Amygdala (tissue), 56 donors: ENCODE measurements at regions not wholly inside any gene's neighbourhood (a gene's known extent, or its start where the extent isn't known, plus 50 kb on each side); places are given as distances from the start of the nearest gene placed in this dataset.
"Not testable (repeated sequence)": the region's sequence is repeated elsewhere in the genome, so short reads cannot be mapped to it uniquely, and the experiment has no call there.

Experiments
- DNase-seq, 56 donors: peaks; one replicate each; lab custom pipeline; 2025; lab: John Stamatoyannopoulos, UW

DNA sequence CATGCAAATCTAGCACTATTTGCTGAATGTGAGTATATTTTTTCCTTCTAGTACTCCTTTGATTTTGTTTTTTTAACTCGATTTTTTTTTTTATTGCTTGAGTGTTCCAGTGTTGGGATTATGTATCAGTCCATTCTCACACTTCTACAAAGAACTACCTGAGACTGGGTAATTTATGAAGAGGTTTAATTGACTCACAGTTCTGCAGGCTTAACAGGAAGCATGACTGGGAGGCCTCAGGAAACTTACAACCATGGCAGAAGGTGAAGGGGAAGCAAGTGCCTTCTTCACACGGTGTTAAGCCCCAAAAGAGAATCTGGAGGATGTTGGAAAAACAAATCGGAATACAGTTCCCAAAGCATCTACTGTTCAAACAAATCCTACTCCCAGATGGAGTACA lies 69.1 kb downstream of the ZNF518B start:
- DNase-seq: not testable (repeated sequence)

DNA sequence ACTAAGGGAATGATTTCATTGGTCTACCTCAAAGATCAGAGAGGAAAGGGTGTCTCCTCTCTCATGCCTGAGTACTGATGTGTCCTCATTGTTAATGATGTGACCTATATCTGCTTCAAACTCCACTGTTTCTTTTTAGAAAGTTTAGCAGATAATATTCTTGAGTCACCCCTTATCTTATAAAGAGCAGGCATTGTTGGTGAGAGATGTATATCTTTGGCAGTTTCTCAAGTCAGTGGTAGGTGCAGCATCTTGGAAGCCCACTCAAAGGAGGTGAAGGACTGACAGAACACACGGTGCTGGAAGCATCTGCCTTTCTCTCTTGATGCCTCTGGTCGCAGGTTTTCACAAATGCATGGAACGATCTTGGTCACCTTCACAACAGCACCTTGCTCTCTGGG lies 71.2 kb downstream of the ZNF518B start:
- DNase-seq: no peak

DNA sequence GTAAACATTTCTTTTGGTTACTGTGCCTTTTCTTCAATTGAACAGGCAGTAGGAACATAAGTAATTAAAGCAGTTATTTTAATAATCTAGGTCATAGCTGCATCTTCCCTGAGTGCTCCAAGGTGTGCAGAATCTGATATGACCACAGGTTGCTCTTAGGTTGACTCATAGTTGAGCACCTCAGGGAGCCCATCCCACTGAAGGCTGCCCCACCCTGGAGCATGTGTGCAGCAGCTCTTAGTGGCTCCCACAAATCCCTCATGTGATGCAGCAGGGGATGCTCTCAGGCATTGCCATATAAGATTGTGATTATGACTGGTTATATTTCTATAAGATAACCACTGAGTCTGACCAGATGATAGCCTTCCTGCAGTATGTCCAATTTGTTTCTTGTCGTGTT lies 72.3 kb downstream of the ZNF518B start:
- no peak for DNase-seq

DNA sequence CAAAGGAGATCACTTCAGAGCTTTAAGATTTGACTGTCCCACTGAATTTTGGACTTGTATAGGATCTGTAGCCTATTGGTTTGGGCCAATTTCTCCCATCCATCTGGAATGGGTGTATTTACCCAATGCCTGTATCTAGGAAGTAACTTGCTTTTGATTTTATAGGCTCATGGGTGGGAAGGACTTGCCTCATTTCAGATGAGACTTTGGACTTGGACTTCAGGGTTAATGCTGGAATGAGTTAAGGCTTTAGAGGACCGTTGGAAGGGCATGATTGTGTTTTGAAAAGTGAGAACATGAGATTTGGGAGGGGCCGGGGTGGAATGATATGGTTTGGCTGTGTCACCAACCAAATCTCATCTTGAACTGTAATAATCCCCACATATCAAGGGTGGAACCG lies 73.8 kb downstream of the ZNF518B start:
- DNase-seq: no peak

DNA sequence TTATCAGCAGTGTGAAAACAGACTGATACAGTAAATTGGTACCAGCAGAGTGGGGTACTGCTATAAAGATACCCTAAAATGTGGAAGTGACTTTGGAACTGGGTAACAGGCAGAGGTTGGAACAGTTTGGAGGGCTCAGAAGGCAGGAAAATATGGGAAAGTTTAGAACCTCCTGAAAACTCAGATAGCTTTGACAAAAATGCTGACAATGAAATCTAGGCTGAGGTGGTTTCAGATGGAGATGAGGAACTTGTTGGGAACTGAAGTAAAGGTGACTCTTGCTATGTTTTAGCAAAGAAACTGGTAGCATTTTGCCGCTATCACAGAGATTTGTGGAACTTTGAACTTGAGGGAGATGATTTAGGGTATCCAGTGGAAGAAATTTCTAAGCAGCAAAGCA lies 75.1 kb downstream of the ZNF518B start:
- not testable (repeated sequence) for DNase-seq

DNA sequence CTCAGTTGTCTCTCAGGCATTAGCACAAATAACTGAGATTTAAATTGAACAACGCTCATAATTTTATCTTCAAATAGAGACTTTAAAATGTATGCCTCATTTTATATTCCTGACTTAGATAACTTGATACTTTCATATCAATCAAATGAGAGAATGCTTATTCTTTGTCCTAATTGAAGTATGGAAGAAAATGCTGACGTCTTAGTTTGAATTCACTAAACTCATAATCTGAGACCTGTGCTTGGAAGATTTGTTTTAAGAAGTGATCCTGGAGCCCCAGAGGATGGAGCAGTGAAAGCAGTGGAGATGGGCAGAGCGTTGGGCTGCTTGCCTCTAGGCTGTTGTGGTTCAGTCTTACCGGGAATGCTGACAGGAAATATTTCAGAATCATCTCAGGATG lies 76.1 kb downstream of the ZNF518B start:
- no peak for DNase-seq

DNA sequence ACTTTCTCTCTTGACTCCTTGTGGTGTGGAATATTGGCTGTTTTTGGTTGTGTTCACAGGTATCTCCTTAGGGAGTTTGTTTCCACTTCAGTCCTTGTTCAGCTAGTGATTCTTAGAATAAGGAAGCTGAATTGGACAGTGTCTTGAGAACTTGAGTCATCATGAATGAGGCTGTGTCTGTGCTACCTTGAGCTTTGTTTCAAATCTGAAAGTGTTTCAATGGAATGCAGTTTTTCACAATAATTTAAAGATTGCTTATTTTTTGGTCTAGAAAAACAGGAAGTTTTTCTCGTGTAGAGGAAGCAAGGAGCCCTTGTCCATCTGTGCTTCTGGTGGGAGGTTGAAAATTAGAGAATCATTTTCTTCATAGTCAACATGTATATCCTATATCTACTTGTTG lies 76.5 kb downstream of the ZNF518B start:
- no peak for DNase-seq

DNA sequence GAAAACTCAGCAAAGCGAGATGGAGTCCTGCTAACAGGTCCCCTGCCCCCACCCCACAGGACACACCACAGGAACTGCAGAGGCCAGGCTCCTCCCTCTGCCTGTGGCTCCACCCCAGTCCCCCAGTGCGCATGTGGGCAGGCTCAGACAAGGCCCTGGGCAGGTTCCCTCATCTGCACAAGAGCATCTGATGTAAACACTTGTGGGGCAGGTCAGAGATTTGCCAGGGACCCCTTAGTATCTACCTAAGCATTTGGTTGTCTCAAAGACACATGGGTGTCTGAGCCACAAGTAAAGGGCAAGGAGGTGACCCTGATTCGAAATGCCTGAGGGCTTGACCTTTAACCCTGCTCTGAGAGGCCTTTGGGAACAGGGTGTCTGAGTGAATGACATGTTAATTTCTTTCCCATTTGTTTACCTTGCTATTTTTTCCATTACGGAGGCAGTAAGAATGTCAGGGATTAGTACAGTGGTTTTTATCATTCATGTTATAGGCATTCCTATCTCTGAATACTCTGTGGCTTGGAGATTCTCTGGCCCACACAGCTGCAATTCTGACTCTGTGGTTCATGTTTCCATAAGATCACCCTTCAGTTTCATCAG lies 85.3 kb downstream of the ZNF518B start:
- DNase-seq: no peak

DNA sequence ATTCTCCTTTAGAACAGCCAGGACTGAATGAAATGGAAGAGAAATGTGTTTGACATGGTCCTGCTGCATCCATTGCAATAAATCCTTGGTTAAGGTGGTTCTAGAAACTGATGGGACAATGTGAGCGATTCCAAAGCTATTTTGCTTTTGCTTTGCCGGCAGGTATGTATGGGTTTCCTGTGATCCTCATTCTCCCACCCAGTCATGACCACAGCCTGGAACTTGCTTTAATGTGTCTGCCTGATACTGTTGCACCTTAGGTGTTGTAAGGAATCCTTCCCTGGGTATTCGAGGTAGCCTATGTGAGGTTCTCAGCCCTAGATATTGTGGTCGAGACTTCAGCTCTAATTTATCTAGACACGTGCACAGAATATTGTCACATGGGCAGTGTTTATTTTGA lies 86.1 kb downstream of the ZNF518B start:
- DNase-seq: no peak

DNA sequence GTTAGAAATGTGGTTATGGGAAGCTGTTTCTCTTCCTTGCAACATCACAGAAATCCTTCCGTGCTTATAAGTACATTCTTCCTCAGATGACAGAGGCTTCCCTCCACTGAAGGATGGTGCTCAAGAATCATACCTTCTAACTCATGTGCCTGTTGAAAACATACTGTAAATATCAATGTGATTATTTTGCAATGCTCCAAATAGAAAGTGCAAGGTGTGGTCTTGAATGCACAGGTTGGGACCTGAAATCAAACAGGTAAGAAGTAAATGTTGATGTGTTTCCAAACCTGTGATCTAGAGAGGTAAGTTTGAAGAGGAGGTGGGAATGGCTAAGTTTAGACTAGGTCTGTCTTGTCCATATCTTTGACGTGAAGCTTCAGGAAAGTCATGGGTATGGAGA lies 87.7 kb downstream of the ZNF518B start:
- no peak for DNase-seq

DNA sequence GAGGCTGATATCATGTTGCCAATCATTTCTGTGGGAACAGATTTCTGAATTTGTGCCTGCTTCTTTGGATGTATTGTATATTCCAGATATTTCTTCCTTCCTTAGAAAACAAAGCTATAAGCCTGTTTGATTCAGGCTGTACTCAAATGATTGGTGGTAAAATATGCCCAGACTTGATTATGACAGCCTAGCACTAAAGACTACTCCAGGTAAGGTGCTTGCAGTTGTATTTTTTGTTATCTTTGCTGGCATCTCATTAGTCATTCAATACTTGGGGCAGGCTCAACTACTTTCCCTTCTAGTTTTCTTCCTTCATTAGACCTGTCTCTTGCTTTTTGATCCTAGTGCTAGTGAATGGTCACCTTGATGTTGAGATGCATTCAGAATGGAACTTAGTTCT lies 90.6 kb downstream of the ZNF518B start:
- no peak for DNase-seq

DNA sequence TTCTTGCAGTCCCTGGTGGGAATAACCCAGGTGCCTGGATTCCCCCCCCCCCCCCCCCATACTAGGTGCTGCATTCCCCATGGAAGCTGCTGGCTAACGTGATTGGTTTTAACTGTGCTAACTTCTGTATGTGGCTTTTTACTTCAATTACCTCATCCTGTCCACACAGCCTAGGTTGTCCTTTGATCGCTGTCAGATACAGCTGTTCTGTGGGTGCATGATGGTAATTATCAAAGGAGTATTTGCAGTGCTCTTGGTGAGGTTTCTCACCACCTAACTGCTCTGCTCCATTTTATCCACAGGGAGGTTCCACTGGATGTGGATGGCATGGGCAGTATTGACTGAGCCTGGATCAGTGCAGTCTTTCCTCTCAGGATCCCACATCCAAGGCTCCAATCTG lies 93.0 kb downstream of the ZNF518B start:
- DNase-seq: no peak

DNA sequence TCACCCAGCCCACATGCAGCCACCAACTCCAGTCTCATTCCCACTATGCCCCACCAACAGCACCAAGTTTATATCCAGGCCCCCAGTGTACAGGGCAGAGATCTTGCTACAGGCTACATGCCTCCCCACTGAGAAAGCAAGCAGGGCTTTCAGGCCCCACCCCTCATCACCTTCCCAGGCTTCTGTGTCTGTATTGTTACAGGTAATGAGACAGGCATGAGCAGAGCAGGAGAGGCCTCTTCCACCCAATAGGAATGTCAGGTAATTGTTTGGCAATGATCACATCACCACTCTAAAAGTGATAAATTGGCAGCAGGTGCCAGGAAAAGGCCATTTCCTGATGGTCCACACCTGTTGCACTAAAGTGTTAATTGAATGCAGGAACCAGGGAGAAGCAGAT lies 102.5 kb downstream of the ZNF518B start:
- no peak for DNase-seq

DNA sequence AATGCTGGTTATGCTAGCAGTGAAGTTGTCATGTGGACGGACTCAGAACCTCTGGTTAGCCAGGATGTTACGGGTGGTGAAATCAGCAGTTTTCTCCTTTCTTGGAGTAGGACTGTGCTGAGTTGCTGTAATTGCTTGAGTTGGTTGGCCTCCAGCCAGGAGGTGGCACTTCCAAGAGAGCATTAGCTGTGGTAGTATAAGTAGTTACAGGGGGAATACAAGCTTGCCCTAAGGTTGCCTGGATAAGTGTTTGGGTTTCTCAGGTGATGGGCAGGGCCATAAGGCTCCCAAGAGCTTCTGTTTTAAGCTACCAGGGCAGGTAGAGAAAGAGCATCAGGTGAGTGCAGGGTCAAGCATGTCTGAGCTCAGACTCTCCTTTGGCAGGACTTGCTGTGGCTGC lies 103.0 kb downstream of the ZNF518B start:
- DNase-seq: peak in 1 of 56 donors; percentile 2

DNA sequence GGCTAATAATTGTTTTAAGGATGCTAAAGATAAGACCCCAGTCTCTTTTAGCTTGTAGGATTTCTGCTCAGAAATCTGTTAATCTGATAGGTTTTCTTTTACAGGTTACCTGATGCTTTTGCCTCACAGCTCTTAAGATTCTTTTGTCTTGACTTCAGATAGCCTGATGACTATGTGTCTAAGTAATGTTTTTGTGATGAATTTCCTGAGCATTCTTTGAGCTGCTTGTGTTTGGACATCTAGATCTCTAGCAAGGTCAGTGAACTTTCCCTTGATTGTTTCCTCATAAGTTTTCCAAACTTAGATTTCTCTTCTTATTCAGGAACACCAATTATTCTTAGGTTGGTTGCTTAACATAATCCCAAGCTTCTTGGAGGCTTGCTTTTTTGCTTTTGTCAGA lies 104.1 kb downstream of the ZNF518B start:
- no peak for DNase-seq

DNA sequence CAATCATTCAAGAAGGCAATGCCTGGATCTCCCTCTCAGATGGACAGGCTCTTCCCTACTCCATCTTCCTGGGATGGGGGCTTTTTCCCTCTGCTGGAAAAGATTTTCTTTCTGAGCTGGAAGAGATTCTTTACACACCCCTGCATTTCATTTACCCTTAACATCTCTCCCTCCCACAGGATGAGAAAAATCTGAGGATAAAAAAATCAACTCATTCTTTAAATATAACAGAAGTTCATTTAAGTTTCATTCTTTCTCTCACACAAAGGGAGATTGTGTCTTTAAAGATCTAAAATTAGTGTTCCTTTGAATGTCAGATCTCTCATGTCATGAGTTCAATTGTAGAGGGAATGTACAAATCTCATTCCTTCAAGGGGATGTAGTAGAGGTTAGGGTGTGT lies 109.0 kb downstream of the ZNF518B start:
- no peak for DNase-seq

DNA sequence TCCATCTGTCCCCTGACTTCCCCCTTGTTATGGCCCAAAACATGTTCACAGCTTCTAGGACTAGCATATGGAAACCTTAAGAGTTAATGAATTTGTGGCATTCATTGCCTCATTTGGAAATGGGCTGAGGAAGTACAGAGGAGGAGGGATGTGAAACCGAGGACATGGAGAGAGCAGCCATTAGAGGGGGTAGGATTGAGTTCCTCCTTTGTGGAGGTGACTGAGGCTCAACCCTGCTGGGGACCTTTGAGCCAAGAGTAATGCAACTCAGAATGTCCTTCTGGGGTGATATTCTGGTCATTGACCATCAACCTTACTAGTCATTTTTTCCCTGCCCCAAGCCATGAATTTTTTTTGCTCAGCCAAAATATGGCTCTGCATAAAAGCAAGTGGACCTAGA lies 109.4 kb downstream of the ZNF518B start:
- DNase-seq: no peak

DNA sequence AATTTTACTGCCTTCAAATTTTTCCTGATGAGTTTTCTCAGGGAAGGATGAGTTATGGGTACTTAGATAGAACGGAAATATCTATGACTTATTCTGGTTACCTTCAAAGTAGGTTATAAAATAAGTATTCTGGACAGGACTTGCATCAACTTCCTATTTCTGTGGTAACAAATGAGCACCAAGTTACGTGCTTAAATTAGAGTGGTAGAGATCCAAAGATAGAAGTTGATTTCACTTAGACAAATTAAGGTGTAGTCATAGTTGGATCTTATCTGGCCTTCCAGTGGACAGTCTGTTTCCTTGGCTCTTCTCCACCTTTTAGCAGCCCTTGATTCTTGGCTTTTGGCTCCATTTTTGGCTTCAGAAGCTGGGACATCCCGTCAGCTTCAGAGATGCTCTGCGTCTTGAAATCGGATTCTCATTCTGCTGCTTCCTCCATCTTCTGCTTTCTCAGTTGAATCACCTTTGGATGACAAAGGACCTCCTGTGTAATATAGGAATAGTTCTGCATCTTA lies 109.9 kb downstream of the ZNF518B start:
- DNase-seq: no peak

DNA sequence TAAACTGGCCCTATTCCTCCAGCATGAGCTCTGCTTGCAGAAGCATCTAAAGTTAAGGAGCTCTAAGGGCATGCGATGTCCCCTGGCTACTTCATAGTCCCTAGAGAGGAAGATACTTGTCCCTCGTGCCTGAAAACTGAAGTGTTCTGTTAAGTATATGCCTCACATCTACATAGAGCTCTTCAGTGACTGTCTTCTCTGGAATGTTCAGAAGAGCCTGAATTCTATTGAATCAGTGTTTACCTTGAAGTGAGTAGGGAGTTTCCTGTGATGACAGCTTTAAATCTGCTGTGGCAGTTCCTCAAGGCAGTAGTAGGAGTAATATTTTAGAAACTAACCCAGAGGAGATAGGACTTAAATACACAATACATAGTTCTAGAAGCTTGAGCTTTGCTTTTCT lies 111.2 kb downstream of the ZNF518B start:
- no peak for DNase-seq

DNA sequence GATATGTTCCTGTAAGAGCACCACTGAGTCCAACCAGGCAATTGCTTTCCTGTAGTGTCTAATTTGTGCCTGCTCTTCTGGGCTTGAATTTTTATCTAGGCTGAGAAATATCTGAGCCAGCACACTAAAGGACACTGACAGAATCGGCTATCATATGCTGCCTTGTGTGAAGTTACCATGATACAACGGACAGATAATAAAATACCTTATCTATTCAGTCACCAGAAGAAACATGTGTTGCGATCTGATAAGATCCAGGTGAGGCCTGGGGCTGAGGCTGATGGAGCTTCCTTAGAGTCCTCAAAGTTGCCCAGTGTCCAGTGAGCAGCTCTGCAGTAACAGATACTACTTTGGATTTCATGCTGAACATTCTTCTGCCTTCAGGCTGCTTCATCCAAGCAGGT lies 111.8 kb downstream of the ZNF518B start:
- no peak for DNase-seq

DNA sequence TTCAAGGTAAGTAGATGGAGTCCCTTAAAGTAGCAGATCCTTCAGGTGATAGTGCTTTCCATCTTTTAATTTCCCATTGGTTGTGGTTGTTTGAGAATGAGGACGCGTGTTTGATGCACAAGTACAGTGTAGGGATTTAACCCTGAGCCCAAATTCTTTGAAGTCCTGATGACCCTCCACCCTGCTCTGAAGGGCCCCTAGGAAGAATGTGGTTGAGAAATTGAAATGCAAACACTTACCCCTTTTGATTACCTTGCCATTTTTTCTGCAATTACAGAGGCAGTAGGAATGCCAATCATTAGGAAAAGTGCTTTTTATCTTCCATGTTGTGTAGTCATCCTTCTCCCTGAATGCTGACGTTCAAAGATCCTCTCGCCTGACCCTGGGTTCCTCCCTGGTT lies 112.4 kb downstream of the ZNF518B start:
- no peak for DNase-seq

DNA sequence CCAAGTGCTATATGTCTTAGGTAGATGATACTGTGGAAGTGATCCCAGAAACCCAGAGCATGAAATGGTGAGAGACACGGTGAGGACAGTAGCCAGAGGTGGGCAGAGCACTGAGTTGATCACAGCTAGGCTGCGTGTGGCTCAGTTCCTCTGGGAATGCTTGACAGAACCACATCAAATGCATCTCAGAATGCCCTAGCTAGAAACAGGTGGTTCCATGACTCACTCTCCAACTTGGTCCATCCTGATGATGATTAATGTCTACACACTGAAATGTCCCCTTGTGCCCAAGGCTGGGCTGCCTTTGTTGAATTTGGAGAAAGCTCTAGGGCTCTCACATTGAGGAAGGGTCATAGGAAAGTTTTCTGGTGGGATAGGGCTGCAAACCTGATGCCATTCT lies 113.6 kb downstream of the ZNF518B start:
- DNase-seq: no peak

DNA sequence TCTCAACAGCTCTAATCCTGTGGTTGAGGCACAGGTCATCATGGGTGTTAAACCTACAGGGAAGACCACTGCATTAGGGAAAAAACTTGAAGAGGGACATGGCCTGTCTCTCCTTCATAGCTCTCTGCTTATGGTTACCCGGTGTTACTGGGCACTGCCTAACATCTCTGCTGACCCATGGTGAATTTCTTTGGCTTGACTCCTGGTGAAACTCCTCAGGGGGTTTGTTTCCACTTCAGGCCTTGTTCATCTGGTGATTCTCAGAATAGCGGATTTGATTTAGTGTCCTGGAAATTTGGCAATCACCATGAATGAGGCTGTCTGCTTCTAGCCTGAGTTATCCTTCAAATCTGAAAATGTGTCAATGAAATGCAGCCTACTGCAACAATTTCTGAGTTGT lies 114.4 kb downstream of the ZNF518B start:
- DNase-seq: no peak
